ENCODE measurements at regions not wholly inside any gene's neighbourhood (a gene's known extent, or its start where the extent isn't known, plus 50 kb on each side); places are given as distances from the start of the nearest gene placed in this dataset.

GRCh38 chr16:79668502-79668901, 68.0 kb upstream of the MAF start:
- TF ChIP-seq, protein P1, sequence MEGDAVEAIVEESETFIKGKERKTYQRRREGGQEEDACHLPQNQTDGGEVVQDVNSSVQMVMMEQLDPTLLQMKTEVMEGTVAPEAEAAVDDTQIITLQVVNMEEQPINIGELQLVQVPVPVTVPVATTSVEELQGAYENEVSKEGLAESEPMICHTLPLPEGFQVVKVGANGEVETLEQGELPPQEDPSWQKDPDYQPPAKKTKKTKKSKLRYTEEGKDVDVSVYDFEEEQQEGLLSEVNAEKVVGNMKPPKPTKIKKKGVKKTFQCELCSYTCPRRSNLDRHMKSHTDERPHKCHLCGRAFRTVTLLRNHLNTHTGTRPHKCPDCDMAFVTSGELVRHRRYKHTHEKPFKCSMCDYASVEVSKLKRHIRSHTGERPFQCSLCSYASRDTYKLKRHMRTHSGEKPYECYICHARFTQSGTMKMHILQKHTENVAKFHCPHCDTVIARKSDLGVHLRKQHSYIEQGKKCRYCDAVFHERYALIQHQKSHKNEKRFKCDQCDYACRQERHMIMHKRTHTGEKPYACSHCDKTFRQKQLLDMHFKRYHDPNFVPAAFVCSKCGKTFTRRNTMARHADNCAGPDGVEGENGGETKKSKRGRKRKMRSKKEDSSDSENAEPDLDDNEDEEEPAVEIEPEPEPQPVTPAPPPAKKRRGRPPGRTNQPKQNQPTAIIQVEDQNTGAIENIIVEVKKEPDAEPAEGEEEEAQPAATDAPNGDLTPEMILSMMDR (IDR thresholded peaks at IDR 0.05) = no peak
- TF ChIP-seq EP300 (IDR thresholded peaks at IDR 0.05) = no peak
